CD14-positive monocyte (primary cell): ENCODE measurements at regions not wholly inside any gene's neighbourhood (a gene's known extent, or its start where the extent isn't known, plus 50 kb on each side); places are given as distances from the start of the nearest gene placed in this dataset.

Source experiments
- DNase-seq, 3 donors: peaks; one replicate each; pipeline ENCODE4 v3.0.0-alpha.2; 2011 to 2022
- H2AFZ ChIP-seq: 2 replicates; pipeline ENCODE4 v1.6.0; 2012; ENCODE audit warnings: mild to moderate bottlenecking, low read depth, low read length, inconsistent platforms; ENCODE audit not compliant: insufficient read depth, poor library complexity, severe bottlenecking
- H3K27ac ChIP-seq, 2 donors: 1 replicate in 1 of 2; 2 replicates in 1 of 2; pipeline ENCODE4 v1.5.1; 2012 to 2013; ENCODE audit warnings: low read length in 2 of 2, control low read depth in 1 of 2, inconsistent platforms in 1 of 2, low read depth in 1 of 2, mild to moderate bottlenecking in 1 of 2
- H3K27me3 ChIP-seq, 2 donors: one replicate each; pipeline versions ENCODE4 v1.6.0 to v1.6.1; 2011 to 2013; ENCODE audit warnings: low read length in 2 of 2; ENCODE audit not compliant: control insufficient read depth in 2 of 2, insufficient read depth in 2 of 2
- H3K36me3 ChIP-seq, 2 donors: replicated peaks in 1 of 2; 1 replicate in 1 of 2; 2 replicates in 1 of 2; pipeline versions ENCODE4 v1.5.1 to v1.6.1; 2012 to 2013; ENCODE audit warnings: low read length in 2 of 2, control low read depth in 1 of 2, inconsistent platforms in 1 of 2, mild to moderate bottlenecking in 1 of 2; ENCODE audit not compliant: insufficient read depth in 2 of 2, control insufficient read depth in 1 of 2
- H3K4me1 ChIP-seq, 2 donors: 1 replicate in 1 of 2; 2 replicates in 1 of 2; pipeline versions ENCODE4 v1.5.1 to v1.6.1; 2012 to 2013; ENCODE audit warnings: low read length in 2 of 2, control low read depth in 1 of 2, inconsistent platforms in 1 of 2, mild to moderate bottlenecking in 1 of 2, moderate library complexity in 1 of 2; ENCODE audit not compliant: insufficient read depth in 2 of 2, control insufficient read depth in 1 of 2
- H3K4me2 ChIP-seq: replicated peaks from 2 replicates; pipeline ENCODE3; 2012; ENCODE audit warnings: low read length, moderate library complexity, mild to moderate bottlenecking; ENCODE audit not compliant: poor library complexity, severe bottlenecking; ENCODE audit errors: extremely low read depth
- H3K4me3 ChIP-seq, 3 experiments: fragments of 200-600 bp in 1 of 3; sonication (generic) in 1 of 3; replicated peaks in 1 of 3; 1 replicate in 2 of 3; 2 replicates in 1 of 3; pipeline ENCODE4 v1.5.1; 2011 to 2013; ENCODE audit warnings: low read length in 3 of 3, mild to moderate bottlenecking in 3 of 3, control low read depth in 2 of 3, low read depth in 2 of 3, inconsistent platforms in 1 of 3, moderate library complexity in 1 of 3
- H3K79me2 ChIP-seq: 2 replicates; pipeline ENCODE4 v1.6.0; 2012; ENCODE audit warnings: mild to moderate bottlenecking, control low read depth, inconsistent platforms, low read length, moderate library complexity; ENCODE audit not compliant: insufficient read depth
- H3K9ac ChIP-seq: 2 replicates; pipeline ENCODE4 v1.6.0; 2017; ENCODE audit warnings: low read length, mild to moderate bottlenecking; ENCODE audit not compliant: insufficient read depth, poor library complexity, severe bottlenecking
- H3K9me3 ChIP-seq, 2 donors: replicated peaks in 1 of 2; 1 replicate in 1 of 2; 2 replicates in 1 of 2; pipeline versions ENCODE4 v1.5.1 to v1.6.1; 2012 to 2013; ENCODE audit warnings: low read length in 2 of 2, control low read depth in 1 of 2; ENCODE audit not compliant: control insufficient read depth in 1 of 2, insufficient read depth in 1 of 2
- H4K20me1 ChIP-seq: 2 replicates; pipeline ENCODE4 v1.6.0; 2012; ENCODE audit warnings: mild to moderate bottlenecking, low read length, control low read depth, moderate library complexity; ENCODE audit not compliant: insufficient read depth
- H3K27ac Mint-ChIP-seq, 7 donors: one replicate each; pipeline ENCODE4 v1.8.0; 2020; ENCODE audit warnings: mild to moderate bottlenecking in 7 of 7, mixed read lengths in 7 of 7, moderate library complexity in 6 of 7, inconsistent platforms in 2 of 7
- H3K27me3 Mint-ChIP-seq, 3 donors: one replicate each; pipeline ENCODE4 v1.8.0; 2021 to 2022; ENCODE audit warnings: low read depth in 3 of 3, mild to moderate bottlenecking in 3 of 3, mixed read lengths in 3 of 3, moderate library complexity in 3 of 3, inconsistent platforms in 1 of 3
- H3K36me3 Mint-ChIP-seq, 2 donors: one replicate each; pipeline ENCODE4 v1.8.0; 2020; ENCODE audit warnings: mixed read lengths in 2 of 2, inconsistent platforms in 1 of 2, mild to moderate bottlenecking in 1 of 2
- H3K4me1 Mint-ChIP-seq: one replicate; pipeline ENCODE4 v1.8.0; 2020; ENCODE audit warnings: mild to moderate bottlenecking, mixed read lengths
- H3K4me3 Mint-ChIP-seq, 2 donors: one replicate each; pipeline ENCODE4 v1.8.0; 2020; ENCODE audit warnings: mild to moderate bottlenecking in 2 of 2, mixed read lengths in 2 of 2, moderate library complexity in 1 of 2
- H3K9me3 Mint-ChIP-seq, 7 donors: one replicate each; pipeline ENCODE4 v1.8.0; 2020 to 2022; ENCODE audit warnings: mixed read lengths in 7 of 7, mild to moderate bottlenecking in 6 of 7, moderate library complexity in 6 of 7, inconsistent platforms in 2 of 7
- WGBS: methylation state at CpG from one replicate; pipeline ENCODE4 v1.1.5; 2013; ENCODE audit warnings: missing lambda C conversion rate; ENCODE audit not compliant: insufficient coverage; 5-methylcytosine and 5-hydroxymethylcytosine counted together
- intact Hi-C, 2 donors: fragments of 100-400 bp; cut with micrococcal nuclease; formaldehyde crosslinking; loops; one replicate each; pipeline versions ENCODE4 v1.15.0 to v1.15.1; 2023
- TF ChIP-seq, protein P1 (sequence below): fragments of 200-600 bp; IDR thresholded peaks from one replicate; pipeline ENCODE4 v1.8.0; 2022; ENCODE audit warnings: antibody characterized with exemption, mild to moderate bottlenecking

DNA sequence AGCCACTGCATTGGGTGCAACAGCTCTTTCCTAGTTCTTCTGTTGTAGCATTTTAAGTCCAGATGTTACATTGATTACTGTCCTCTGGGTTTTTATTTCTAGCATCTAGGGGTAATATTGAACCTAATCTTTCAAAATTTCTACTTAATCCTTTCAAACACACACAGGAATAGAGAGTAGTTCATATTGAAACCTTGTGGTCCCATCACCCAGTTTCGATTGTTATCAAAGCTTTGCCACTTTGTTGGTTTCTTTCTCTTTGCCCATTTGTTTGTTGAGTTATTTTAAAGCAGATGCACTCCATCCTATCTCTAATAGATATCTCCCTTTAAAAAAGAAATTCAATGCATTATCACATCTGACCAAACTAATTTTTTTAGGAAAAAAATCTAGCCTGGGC is 422.9 kb upstream of the AMELY start:
- no peak overlapping the region for H3K27ac ChIP-seq
- no peak overlapping the region for H3K4me2 ChIP-seq
- Mint-ChIP-seq H3K27ac (no peak overlapping the region), H3K4me1 (peaks cover 5% of the 10 kb centered on the region), H3K36me3 (peaks cover 0 to 45% of the 10 kb centered on the region in 2 donors), H3K9me3 (peaks cover 0 to 1% (median 0%) of the 10 kb centered on the region in 7 donors), H3K27me3 (no peaks in the 10 kb centered on the region), H3K4me3 (no peak overlapping the region)
- no peaks in the 10 kb centered on the region for H3K79me2 ChIP-seq
- H3K9ac ChIP-seq: no peak overlapping the region
- TF ChIP-seq, protein P1, sequence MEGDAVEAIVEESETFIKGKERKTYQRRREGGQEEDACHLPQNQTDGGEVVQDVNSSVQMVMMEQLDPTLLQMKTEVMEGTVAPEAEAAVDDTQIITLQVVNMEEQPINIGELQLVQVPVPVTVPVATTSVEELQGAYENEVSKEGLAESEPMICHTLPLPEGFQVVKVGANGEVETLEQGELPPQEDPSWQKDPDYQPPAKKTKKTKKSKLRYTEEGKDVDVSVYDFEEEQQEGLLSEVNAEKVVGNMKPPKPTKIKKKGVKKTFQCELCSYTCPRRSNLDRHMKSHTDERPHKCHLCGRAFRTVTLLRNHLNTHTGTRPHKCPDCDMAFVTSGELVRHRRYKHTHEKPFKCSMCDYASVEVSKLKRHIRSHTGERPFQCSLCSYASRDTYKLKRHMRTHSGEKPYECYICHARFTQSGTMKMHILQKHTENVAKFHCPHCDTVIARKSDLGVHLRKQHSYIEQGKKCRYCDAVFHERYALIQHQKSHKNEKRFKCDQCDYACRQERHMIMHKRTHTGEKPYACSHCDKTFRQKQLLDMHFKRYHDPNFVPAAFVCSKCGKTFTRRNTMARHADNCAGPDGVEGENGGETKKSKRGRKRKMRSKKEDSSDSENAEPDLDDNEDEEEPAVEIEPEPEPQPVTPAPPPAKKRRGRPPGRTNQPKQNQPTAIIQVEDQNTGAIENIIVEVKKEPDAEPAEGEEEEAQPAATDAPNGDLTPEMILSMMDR: no peak
- H3K9me3 ChIP-seq: no peaks in the 10 kb centered on the region
- H3K36me3 ChIP-seq: peaks cover 0 to 21% of the 10 kb centered on the region in 2 donors
- no peak overlapping the region for H2AFZ ChIP-seq
- H3K27me3 ChIP-seq: no peaks in the 10 kb centered on the region
- no peaks in the 10 kb centered on the region for H3K4me1 ChIP-seq
- no peak overlapping the region for H3K4me3 ChIP-seq
- intact Hi-C loops: no loop called here
- WGBS: no CpG with 5 or more reads among the region's 1 CpG
- H4K20me1 ChIP-seq: no peaks in the 10 kb centered on the region
- no peak for DNase-seq

DNA sequence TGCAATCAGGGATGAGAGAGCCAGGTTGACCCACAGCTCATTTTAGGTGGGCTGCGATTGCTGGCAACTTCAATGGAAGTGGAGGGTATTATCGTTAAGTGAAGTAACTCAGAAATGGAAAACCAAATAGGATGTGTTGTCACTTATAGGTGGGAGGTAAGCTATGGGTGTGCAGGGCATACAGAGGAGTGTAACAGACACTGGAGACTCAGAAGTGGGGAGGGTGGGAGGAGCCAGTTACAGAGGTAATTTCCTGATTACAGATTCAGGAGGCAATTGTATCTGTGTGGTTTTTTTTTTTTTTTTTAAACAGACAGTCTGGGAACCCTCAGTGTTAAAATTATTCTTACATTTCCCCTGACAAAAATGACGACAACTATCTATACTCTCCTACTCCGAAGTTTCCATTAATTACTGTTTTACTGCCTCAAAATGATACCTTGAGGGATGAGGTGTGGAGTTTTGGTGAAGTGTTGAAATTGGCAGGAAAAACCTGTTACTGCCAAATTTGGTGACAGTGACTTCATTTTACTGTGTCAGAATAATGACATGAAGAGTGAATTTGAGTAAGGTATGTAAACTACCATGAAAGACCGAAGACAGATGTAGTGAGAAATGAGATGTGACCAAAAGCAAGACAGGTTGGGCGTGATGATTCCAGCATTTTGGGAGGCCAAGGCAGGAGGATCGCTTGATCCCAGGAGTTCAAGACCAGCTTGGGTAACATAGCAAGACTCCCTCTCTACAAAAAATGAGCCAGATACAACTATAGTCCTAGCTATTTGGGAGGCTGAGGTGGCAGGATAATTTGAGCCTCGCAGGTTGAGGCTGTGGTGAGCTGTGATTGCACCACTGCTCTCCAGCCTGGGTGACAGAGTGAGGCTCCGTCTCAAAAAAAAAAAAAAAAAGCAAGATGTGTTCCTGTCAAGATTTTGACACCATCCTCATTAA is 415.0 kb upstream of the AMELY start:
- peaks cover 0 to 23% of the 10 kb centered on the region in 2 donors for H3K36me3 ChIP-seq
- no peak overlapping the region for H2AFZ ChIP-seq
- no peaks in the 10 kb centered on the region for H3K9me3 ChIP-seq
- no peaks in the 10 kb centered on the region for H4K20me1 ChIP-seq
- intact Hi-C loops: no loop called here
- Mint-ChIP-seq H3K4me3 (no peak overlapping the region), H3K9me3 (no peaks in the 10 kb centered on the region), H3K27ac (peak overlapping the region in 2 of 7 donors; percentile 17 to 30), H3K36me3 (peaks cover 0 to 33% of the 10 kb centered on the region in 2 donors), H3K4me1 (no peaks in the 10 kb centered on the region), H3K27me3 (peaks cover 0 to 2% (median 0%) of the 10 kb centered on the region in 3 donors)
- no peak overlapping the region for H3K4me2 ChIP-seq
- H3K4me3 ChIP-seq: no peak overlapping the region
- no peak for DNase-seq
- H3K9ac ChIP-seq: no peak overlapping the region
- no peaks in the 10 kb centered on the region for H3K27me3 ChIP-seq
- H3K27ac ChIP-seq: no peak overlapping the region
- TF ChIP-seq, protein P1: no peak
- no peaks in the 10 kb centered on the region for H3K79me2 ChIP-seq
- no peaks in the 10 kb centered on the region for H3K4me1 ChIP-seq
- WGBS: 100% methylated on average over 1 of the region's 9 CpGs
